ENCODE measurements at regions not wholly inside any gene's neighbourhood (a gene's known extent, or its start where the extent isn't known, plus 50 kb on each side); places are given as distances from the start of the nearest gene placed in this dataset.

DNA sequence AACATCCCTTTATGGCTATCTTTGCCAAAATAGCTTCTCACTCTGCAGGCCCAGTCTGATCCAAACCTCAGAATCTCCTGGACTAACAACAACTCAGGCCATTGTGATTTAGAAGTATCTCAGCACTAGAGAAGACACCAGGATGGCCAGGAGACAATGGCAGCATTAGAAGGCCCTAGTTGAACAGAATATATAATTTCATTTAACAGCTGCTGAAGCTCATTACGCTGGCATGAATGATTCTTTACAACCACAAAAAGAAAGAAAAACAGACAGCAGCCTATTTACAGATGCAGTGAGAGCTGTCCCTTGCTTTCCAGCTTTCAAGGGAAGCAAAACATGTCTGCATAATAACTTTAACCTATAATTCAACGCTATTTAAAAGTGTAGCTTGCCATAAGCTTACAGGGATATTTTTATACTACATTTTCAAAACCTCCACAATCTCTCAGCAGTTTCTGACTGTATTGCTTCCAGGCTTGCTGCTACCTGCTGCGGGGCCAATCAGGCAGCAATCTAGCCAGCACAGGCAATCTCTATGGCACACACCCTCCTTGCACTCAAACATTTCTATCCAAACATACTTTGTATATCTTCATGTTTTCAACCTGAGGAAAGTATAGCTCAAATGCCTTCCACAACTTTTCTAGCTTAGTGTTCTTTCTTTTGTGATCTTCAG lies 107.3 kb downstream of the OGFRL1 start:
- Histone ChIP-seq H3K4me3 (no peak overlapping the region), H3K4me2 (no peak overlapping the region), H3K27me3 (no peaks in the 10 kb centered on the region), H3K9ac (no peak overlapping the region), H3K9me3 (ENCODE audit: low read depth) (no peaks in the 10 kb centered on the region), H2AFZ (replicated peaks) (no peak overlapping the region), H4K20me1 (ENCODE audit: low read depth) (no peaks in the 10 kb centered on the region), H3K27ac (no peak overlapping the region), H3F3A (ENCODE audit: low read depth) (no peaks in the 10 kb centered on the region), H3K36me3 (no peaks in the 10 kb centered on the region), H3K79me2 (ENCODE audit: low read depth) (no peaks in the 10 kb centered on the region), H3K4me1 (peaks cover 8% of the 10 kb centered on the region)
- peaks cover 2% of the 10 kb centered on the region for H3K27me3 Mint-ChIP-seq (ENCODE audit: insufficient read depth, low read depth)
- H3K4me3 Mint-ChIP-seq, result peak overlapping the region; percentile 50
- H3K36me3 Mint-ChIP-seq, result peaks cover 37% of the 10 kb centered on the region
- H3K9me3 Mint-ChIP-seq, result no peaks in the 10 kb centered on the region
- DNase-seq (ENCODE audit: low spot score), result peak; percentile 21
- peaks cover 38% of the 10 kb centered on the region for H3K4me1 Mint-ChIP-seq
- peak overlapping the region; percentile 97 for H3K27ac Mint-ChIP-seq
- TF ChIP-seq, protein P1, sequence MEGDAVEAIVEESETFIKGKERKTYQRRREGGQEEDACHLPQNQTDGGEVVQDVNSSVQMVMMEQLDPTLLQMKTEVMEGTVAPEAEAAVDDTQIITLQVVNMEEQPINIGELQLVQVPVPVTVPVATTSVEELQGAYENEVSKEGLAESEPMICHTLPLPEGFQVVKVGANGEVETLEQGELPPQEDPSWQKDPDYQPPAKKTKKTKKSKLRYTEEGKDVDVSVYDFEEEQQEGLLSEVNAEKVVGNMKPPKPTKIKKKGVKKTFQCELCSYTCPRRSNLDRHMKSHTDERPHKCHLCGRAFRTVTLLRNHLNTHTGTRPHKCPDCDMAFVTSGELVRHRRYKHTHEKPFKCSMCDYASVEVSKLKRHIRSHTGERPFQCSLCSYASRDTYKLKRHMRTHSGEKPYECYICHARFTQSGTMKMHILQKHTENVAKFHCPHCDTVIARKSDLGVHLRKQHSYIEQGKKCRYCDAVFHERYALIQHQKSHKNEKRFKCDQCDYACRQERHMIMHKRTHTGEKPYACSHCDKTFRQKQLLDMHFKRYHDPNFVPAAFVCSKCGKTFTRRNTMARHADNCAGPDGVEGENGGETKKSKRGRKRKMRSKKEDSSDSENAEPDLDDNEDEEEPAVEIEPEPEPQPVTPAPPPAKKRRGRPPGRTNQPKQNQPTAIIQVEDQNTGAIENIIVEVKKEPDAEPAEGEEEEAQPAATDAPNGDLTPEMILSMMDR (IDR thresholded peaks at IDR 0.05), result no peak
- TF ChIP-seq EZH2phosphoT487 (IDR thresholded peaks at IDR 0.05) (no peak), EZH2 (IDR thresholded peaks at IDR 0.05) (no peak)

DNA sequence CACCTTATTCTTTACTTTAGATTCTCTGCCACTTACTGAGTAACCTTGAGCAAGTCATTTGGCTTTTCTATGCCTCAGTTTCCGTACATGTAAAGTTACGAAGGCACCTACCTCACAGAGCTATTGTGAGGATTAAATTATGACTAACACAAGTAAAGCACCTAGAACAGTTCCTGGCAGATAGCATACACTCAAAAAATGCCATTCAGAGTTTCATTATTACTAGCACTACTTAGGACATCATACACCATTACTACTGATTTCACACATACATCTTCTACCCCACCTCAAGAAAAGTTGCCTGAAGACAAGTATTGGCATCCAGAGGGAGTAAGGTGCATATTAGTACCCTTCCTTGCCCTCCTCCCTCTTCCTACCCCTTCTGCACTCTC lies 107.8 kb downstream of the OGFRL1 start:
- H3K4me2 ChIP-seq, result no peak overlapping the region
- TF ChIP-seq EZH2 (IDR thresholded peaks at IDR 0.05) (no peak), EZH2phosphoT487 (IDR thresholded peaks at IDR 0.05) (no peak)
- TF ChIP-seq, protein P1 (IDR thresholded peaks at IDR 0.05), result no peak
- Mint-ChIP-seq H3K4me1 (peaks cover 36% of the 10 kb centered on the region), H3K27me3 (ENCODE audit: insufficient read depth, low read depth) (peaks cover 2% of the 10 kb centered on the region), H3K36me3 (peaks cover 34% of the 10 kb centered on the region), H3K9me3 (no peaks in the 10 kb centered on the region), H3K4me3 (no peak overlapping the region), H3K27ac (no peak overlapping the region)
- H3F3A ChIP-seq (ENCODE audit: low read depth), result no peaks in the 10 kb centered on the region
- no peaks in the 10 kb centered on the region for H3K36me3 ChIP-seq
- H3K27me3 ChIP-seq, result no peaks in the 10 kb centered on the region
- no peak overlapping the region for H3K27ac ChIP-seq
- no peak overlapping the region for H3K9ac ChIP-seq
- DNase-seq (ENCODE audit: low spot score), result no peak
- H4K20me1 ChIP-seq (ENCODE audit: low read depth), result no peaks in the 10 kb centered on the region
- H3K9me3 ChIP-seq (ENCODE audit: low read depth), result no peaks in the 10 kb centered on the region
- no peak overlapping the region for H2AFZ ChIP-seq (replicated peaks)
- H3K4me1 ChIP-seq, result peaks cover 7% of the 10 kb centered on the region
- H3K4me3 ChIP-seq, result no peak overlapping the region
- H3K79me2 ChIP-seq (ENCODE audit: low read depth), result no peaks in the 10 kb centered on the region

DNA sequence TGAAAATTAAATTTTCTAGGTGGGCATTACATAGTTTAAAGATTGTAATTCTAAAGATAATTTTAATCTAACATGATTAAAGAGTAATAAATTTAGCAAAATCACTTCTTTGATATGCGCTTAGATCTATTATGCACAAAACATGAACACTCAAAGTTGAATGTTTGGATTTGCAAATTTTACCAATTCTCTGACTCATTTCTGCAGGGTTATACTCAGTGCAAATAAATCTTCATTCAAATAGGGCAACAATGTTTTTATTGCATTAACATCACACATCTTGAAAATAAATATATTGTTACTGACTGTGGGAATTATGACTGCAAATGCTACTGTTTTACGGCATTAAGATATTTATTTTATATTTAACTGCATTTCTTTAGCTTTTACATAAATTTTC lies 110.7 kb downstream of the OGFRL1 start:
- DNase-seq (ENCODE audit: low spot score), result no peak
- no peaks in the 10 kb centered on the region for H3K36me3 ChIP-seq
- H3K27ac Mint-ChIP-seq, result no peak overlapping the region
- H3K4me2 ChIP-seq, result no peak overlapping the region
- TF ChIP-seq, protein P1 (IDR thresholded peaks at IDR 0.05), result no peak
- TF ChIP-seq EZH2phosphoT487 (IDR thresholded peaks at IDR 0.05) (no peak), EZH2 (IDR thresholded peaks at IDR 0.05) (no peak)
- peaks cover 45% of the 10 kb centered on the region for H3K4me1 Mint-ChIP-seq
- no peaks in the 10 kb centered on the region for H4K20me1 ChIP-seq (ENCODE audit: low read depth)
- peaks cover 20% of the 10 kb centered on the region for H3K4me1 ChIP-seq
- H3K9ac ChIP-seq, result no peak overlapping the region
- H3K27ac ChIP-seq, result no peak overlapping the region
- no peaks in the 10 kb centered on the region for H3K9me3 ChIP-seq (ENCODE audit: low read depth)
- H3K4me3 Mint-ChIP-seq, result no peak overlapping the region
- no peaks in the 10 kb centered on the region for H3K9me3 Mint-ChIP-seq
- H3K36me3 Mint-ChIP-seq, result peaks cover 16% of the 10 kb centered on the region
- no peak overlapping the region for H2AFZ ChIP-seq (replicated peaks)
- peaks cover 2% of the 10 kb centered on the region for H3K27me3 Mint-ChIP-seq (ENCODE audit: insufficient read depth, low read depth)
- H3K4me3 ChIP-seq, result no peak overlapping the region
- H3K79me2 ChIP-seq (ENCODE audit: low read depth), result no peaks in the 10 kb centered on the region
- no peaks in the 10 kb centered on the region for H3K27me3 ChIP-seq
- H3F3A ChIP-seq (ENCODE audit: low read depth), result no peaks in the 10 kb centered on the region

All from neural progenitor cell (in vitro differentiated cells).